ENCODE measurements at regions not wholly inside any gene's neighbourhood (a gene's known extent, or its start where the extent isn't known, plus 50 kb on each side); places are given as distances from the start of the nearest gene placed in this dataset.

DNA sequence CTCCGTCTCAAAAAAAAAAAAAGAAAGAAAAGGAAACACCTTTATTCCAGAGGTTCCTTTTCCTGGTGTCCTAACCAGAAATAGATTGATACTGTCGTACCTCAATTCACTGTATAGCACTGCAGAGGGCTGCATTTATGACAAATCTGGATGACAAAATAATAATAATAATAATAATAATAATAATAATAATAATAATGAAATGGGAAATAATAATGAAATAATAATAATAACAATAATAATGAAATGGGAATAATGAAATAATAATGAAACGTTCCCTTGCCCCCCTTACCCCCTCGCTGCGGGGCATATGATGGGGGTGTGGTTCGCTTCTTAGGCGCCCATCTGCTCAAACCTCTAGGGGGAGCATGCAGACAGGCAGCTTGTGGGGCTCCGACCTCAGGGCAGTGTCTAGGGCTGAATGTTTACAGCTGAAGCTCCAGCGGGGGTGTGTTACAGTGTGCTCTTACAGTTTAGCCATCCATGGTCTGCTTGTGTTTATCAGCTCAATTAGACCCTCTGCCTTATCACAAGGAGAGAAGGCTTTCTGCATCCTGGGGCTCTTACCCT, 1088.3 kb upstream of the SEL1L start:
- TF ChIP-seq POLR2AphosphoS5 (IDR thresholded peaks at IDR 0.05; ENCODE audit: low read depth, low read length) = no peak
- TF ChIP-seq REST (IDR thresholded peaks at IDR 0.05; ENCODE audit: insufficient read depth in 1 of 2, low read depth in 2 of 2, low read length in 2 of 2) = no peak
- TF ChIP-seq TAF1 (IDR thresholded peaks at IDR 0.05; ENCODE audit: borderline replicate concordance, insufficient read depth, low read length) = no peak
- TF ChIP-seq SIN3A (IDR thresholded peaks at IDR 0.05; ENCODE audit: borderline replicate concordance, insufficient read depth, low read length) = no peak
- no peak for TF ChIP-seq FOXP2 (optimal IDR thresholded peaks at IDR 0.05; ENCODE audit: borderline replicate concordance, extremely low read depth, extremely low read length, insufficient read depth)
